Mesendoderm (in vitro differentiated cells): ENCODE measurements at regions not wholly inside any gene's neighbourhood (a gene's known extent, or its start where the extent isn't known, plus 50 kb on each side); places are given as distances from the start of the nearest gene placed in this dataset.

Experiments used
- DNase-seq: peaks from one replicate; pipeline ENCODE4 v3.0.0; 2013
- H2AK5ac ChIP-seq: 2 replicates; pipeline ENCODE4 v1.6.1; 2013; ENCODE audit warnings: low read length, inconsistent platforms
- H2BK120ac ChIP-seq: 2 replicates; pipeline ENCODE4 v1.6.1; 2013; ENCODE audit warnings: low read depth, mild to moderate bottlenecking, low read length, moderate library complexity, mixed read lengths
- H2BK15ac ChIP-seq: replicated peaks from 2 replicates; pipeline ENCODE4 v1.6.1; 2013; ENCODE audit warnings: low read depth, mild to moderate bottlenecking, moderate library complexity
- H2BK5ac ChIP-seq: 2 replicates; pipeline ENCODE4 v1.6.1; 2013; ENCODE audit warnings: low read length, inconsistent platforms
- H3K18ac ChIP-seq: 2 replicates; pipeline ENCODE4 v1.6.1; 2013; ENCODE audit warnings: mild to moderate bottlenecking, low read length, mixed read lengths
- H3K23ac ChIP-seq: one replicate; pipeline ENCODE4 v1.6.1; 2013; ENCODE audit warnings: low read length
- H3K27ac ChIP-seq: 2 replicates; pipeline ENCODE4 v1.5.1; 2013; ENCODE audit warnings: low read depth, mild to moderate bottlenecking, inconsistent platforms, low read length, moderate library complexity
- H3K27me3 ChIP-seq: 2 replicates; pipeline ENCODE4 v1.6.1; 2013; ENCODE audit warnings: low read length, control low read depth, mild to moderate bottlenecking, inconsistent platforms; ENCODE audit not compliant: insufficient read depth, poor library complexity
- H3K36me3 ChIP-seq: 2 replicates; pipeline ENCODE4 v1.6.1; 2013; ENCODE audit warnings: low read length, inconsistent platforms; ENCODE audit not compliant: control insufficient read depth, insufficient read depth
- H3K4ac ChIP-seq: one replicate; pipeline ENCODE4 v1.6.1; 2013; ENCODE audit warnings: low read depth, mild to moderate bottlenecking, low read length, moderate library complexity
- H3K4me1 ChIP-seq: 2 replicates; pipeline ENCODE4 v1.6.1; 2013; ENCODE audit warnings: low read depth, low read length, inconsistent platforms; ENCODE audit not compliant: control insufficient read depth
- H3K4me2 ChIP-seq: 2 replicates; pipeline ENCODE4 v1.6.1; 2013; ENCODE audit warnings: low read length
- H3K4me3 ChIP-seq: 2 replicates; pipeline ENCODE4 v1.5.1; 2013; ENCODE audit warnings: mild to moderate bottlenecking, low read length
- H3K56ac ChIP-seq: one replicate; pipeline ENCODE4 v1.6.1; 2013; ENCODE audit warnings: low read length
- H3K79me1 ChIP-seq: 2 replicates; pipeline ENCODE4 v1.6.1; 2013; ENCODE audit warnings: low read length, inconsistent platforms
- H3K79me2 ChIP-seq: 2 replicates; pipeline ENCODE4 v1.6.1; 2013; ENCODE audit warnings: mild to moderate bottlenecking, low read length; ENCODE audit not compliant: control insufficient read depth, insufficient read depth
- H3K9ac ChIP-seq: 2 replicates; pipeline ENCODE4 v1.6.1; 2013; ENCODE audit warnings: low read length, inconsistent platforms
- H4K5ac ChIP-seq: one replicate; pipeline ENCODE4 v1.6.1; 2013; ENCODE audit warnings: low read length
- H4K8ac ChIP-seq: one replicate; pipeline ENCODE4 v1.6.1; 2013; ENCODE audit warnings: low read depth, mild to moderate bottlenecking, control low read depth, low read length, moderate library complexity
- WGBS: extraction: QIAGEN DNeasy Blood & Tissue Kit; methylation state at CpG from one replicate; pipeline ENCODE4 v1.1.7; 2013; ENCODE audit warnings: low lambda C conversion rate, missing lambda C conversion rate; ENCODE audit not compliant: insufficient coverage; ENCODE audit errors: extremely low coverage; 5-methylcytosine and 5-hydroxymethylcytosine counted together

- no peak overlapping the region for H3K18ac ChIP-seq
- no CpG with 5 or more reads among the region's 7 CpGs for WGBS
These were observed 210.7 kb upstream of the DMRT1 start for GRCh38 chr9:630817-631216.

GRCh38 chr9:631596-631995 is 209.9 kb upstream of the DMRT1 start:
- Histone ChIP-seq H3K4me2 (no peak overlapping the region), H3K56ac (no peak overlapping the region), H3K4me1 (peaks cover 2% of the 10 kb centered on the region), H3K18ac (no peak overlapping the region), H4K8ac (no peak overlapping the region), H2AK5ac (no peak overlapping the region), H3K4ac (no peak overlapping the region), H3K27me3 (no peaks in the 10 kb centered on the region), H3K9ac (no peak overlapping the region), H4K5ac (no peak overlapping the region), H3K23ac (no peak overlapping the region), H3K79me2 (no peaks in the 10 kb centered on the region), H2BK15ac (no peak overlapping the region), H3K4me3 (no peak overlapping the region), H2BK5ac (no peak overlapping the region), H3K36me3 (no peaks in the 10 kb centered on the region), H2BK120ac (no peak overlapping the region), H3K79me1 (no peaks in the 10 kb centered on the region), H3K27ac (no peak overlapping the region)
- no CpG with 5 or more reads among the region's 1 CpG for WGBS
- no peak for DNase-seq

More at GRCh38 chr9:630817-631216, 210.7 kb upstream of the DMRT1 start:
- H3K27me3 ChIP-seq = no peaks in the 10 kb centered on the region
- no peaks in the 10 kb centered on the region for H3K79me1 ChIP-seq
- no peak overlapping the region for H3K4me2 ChIP-seq
- no peak for DNase-seq
- no peak overlapping the region for H2BK5ac ChIP-seq
- no peak overlapping the region for H3K27ac ChIP-seq
- H3K9ac ChIP-seq = no peak overlapping the region
- no peaks in the 10 kb centered on the region for H3K79me2 ChIP-seq
- H4K5ac ChIP-seq = no peak overlapping the region
- peaks cover 2% of the 10 kb centered on the region for H3K4me1 ChIP-seq
- H4K8ac ChIP-seq = no peak overlapping the region
- H3K36me3 ChIP-seq = no peaks in the 10 kb centered on the region
- H3K4ac ChIP-seq = no peak overlapping the region
- no peak overlapping the region for H3K56ac ChIP-seq
- H3K4me3 ChIP-seq = no peak overlapping the region
- no peak overlapping the region for H2AK5ac ChIP-seq
- H3K23ac ChIP-seq = no peak overlapping the region
- no peak overlapping the region for H2BK120ac ChIP-seq
- no peak overlapping the region for H2BK15ac ChIP-seq

DNA sequence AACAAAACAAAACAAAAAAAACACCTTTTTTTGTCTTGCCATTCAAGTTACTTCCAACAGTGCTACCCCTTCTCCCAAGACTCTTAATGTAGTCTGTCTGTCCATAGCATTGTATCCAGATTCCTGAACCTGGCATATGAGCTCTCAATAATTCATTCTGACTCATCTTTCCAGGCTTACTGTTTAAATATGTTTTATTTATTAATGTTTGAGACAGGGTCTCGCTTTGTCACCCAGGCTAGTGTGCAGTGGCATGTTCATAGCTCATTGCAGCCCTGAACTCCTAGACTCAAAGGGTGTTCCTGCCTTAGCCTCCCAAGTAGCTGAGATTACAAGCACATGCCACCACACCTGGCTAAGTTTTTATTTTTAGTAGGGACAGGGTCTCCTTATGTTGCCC is 208.0 kb upstream of the DMRT1 start:
- Histone ChIP-seq H3K4me2 (no peak overlapping the region), H3K4me1 (no peaks in the 10 kb centered on the region), H3K79me1 (no peaks in the 10 kb centered on the region), H3K23ac (no peak overlapping the region), H2AK5ac (no peak overlapping the region), H3K56ac (no peak overlapping the region), H3K18ac (no peak overlapping the region), H4K5ac (no peak overlapping the region), H3K4ac (no peak overlapping the region), H3K27ac (no peak overlapping the region), H3K9ac (no peak overlapping the region), H2BK15ac (no peak overlapping the region), H3K4me3 (no peak overlapping the region), H3K79me2 (no peaks in the 10 kb centered on the region), H2BK5ac (no peak overlapping the region), H2BK120ac (no peak overlapping the region), H4K8ac (no peak overlapping the region), H3K27me3 (no peaks in the 10 kb centered on the region), H3K36me3 (no peaks in the 10 kb centered on the region)
- no peak for DNase-seq
- WGBS = no CpG with 5 or more reads among the region's 1 CpG

GRCh38 chr9:636931-637591 is 204.4 kb upstream of the DMRT1 start:
- Histone ChIP-seq H3K18ac (no peak overlapping the region), H3K4ac (no peak overlapping the region), H3K56ac (no peak overlapping the region), H3K27me3 (no peaks in the 10 kb centered on the region), H3K4me1 (no peaks in the 10 kb centered on the region), H3K36me3 (no peaks in the 10 kb centered on the region), H2AK5ac (no peak overlapping the region), H2BK120ac (no peak overlapping the region), H2BK5ac (no peak overlapping the region), H3K79me1 (no peaks in the 10 kb centered on the region), H4K5ac (no peak overlapping the region), H3K4me2 (no peak overlapping the region), H4K8ac (no peak overlapping the region), H3K79me2 (no peaks in the 10 kb centered on the region), H2BK15ac (no peak overlapping the region), H3K4me3 (no peak overlapping the region), H3K9ac (no peak overlapping the region), H3K27ac (no peak overlapping the region), H3K23ac (no peak overlapping the region)
- no CpG with 5 or more reads among the region's 1 CpG for WGBS
- no peak for DNase-seq

GRCh38 chr9:638152-638551 is 203.3 kb upstream of the DMRT1 start:
- WGBS = no CpG with 5 or more reads among the region's 3 CpGs
- Histone ChIP-seq H2BK120ac (no peak overlapping the region), H3K4me1 (no peaks in the 10 kb centered on the region), H3K23ac (no peak overlapping the region), H3K27ac (no peak overlapping the region), H4K5ac (no peak overlapping the region), H3K4me2 (no peak overlapping the region), H3K4me3 (no peak overlapping the region), H3K56ac (no peak overlapping the region), H3K4ac (no peak overlapping the region), H3K79me2 (no peaks in the 10 kb centered on the region), H2BK5ac (no peak overlapping the region), H4K8ac (no peak overlapping the region), H3K9ac (no peak overlapping the region), H2BK15ac (no peak overlapping the region), H3K27me3 (no peaks in the 10 kb centered on the region), H3K18ac (no peak overlapping the region), H3K36me3 (no peaks in the 10 kb centered on the region), H2AK5ac (no peak overlapping the region), H3K79me1 (no peaks in the 10 kb centered on the region)
- no peak for DNase-seq

GRCh38 chr9:642014-642413 is 199.5 kb upstream of the DMRT1 start:
- peak overlapping the region; percentile 85 for H2BK15ac ChIP-seq
- H3K36me3 ChIP-seq = no peaks in the 10 kb centered on the region
- no peak overlapping the region for H3K4me3 ChIP-seq
- DNase-seq = no peak
- no peak overlapping the region for H2BK5ac ChIP-seq
- H3K79me2 ChIP-seq = no peaks in the 10 kb centered on the region
- H3K27me3 ChIP-seq = no peaks in the 10 kb centered on the region
- no peak overlapping the region for H3K4me2 ChIP-seq
- no peak overlapping the region for H2BK120ac ChIP-seq
- no peak overlapping the region for H4K5ac ChIP-seq
- no peak overlapping the region for H3K9ac ChIP-seq
- H3K18ac ChIP-seq = no peak overlapping the region
- no CpG with 5 or more reads among the region's 6 CpGs for WGBS
- no peaks in the 10 kb centered on the region for H3K79me1 ChIP-seq
- no peak overlapping the region for H3K56ac ChIP-seq
- H4K8ac ChIP-seq = no peak overlapping the region
- no peak overlapping the region for H3K4ac ChIP-seq
- no peak overlapping the region for H3K23ac ChIP-seq
- no peak overlapping the region for H2AK5ac ChIP-seq
- no peak overlapping the region for H3K27ac ChIP-seq
- no peaks in the 10 kb centered on the region for H3K4me1 ChIP-seq
